ENCODE measurements at regions not wholly inside any gene's neighbourhood (a gene's known extent, or its start where the extent isn't known, plus 50 kb on each side); places are given as distances from the start of the nearest gene placed in this dataset.

DNA sequence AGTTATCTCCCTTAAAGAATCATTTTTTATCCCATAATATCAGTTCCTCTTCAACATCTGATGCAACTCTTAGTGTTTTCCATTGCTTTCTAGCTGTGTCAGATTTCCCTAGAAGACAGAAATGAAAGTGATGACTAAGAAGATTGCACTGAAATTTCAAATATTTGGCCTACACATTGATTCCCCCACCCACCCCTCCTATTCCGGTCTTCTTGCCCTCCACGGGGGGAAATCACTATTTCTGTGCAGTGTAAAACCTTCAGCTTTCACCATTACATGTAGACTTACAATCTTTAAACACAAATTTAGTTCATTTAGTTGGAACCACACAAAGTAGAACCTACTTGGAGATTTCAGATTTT lies 63.7 kb upstream of the IL6 start:
- Histone ChIP-seq H3K36me3 (ENCODE audit: control insufficient read depth in 1 of 2, insufficient read depth in 2 of 2, low read length in 2 of 2) (no peaks in the 10 kb centered on the region), H4K20me1 (ENCODE audit: insufficient read depth) (no peaks in the 10 kb centered on the region), H3K4me3 (replicated peaks in 1 of 2; ENCODE audit: low read depth in 1 of 2, low read length in 2 of 2) (no peak overlapping the region), H3K79me2 (ENCODE audit: insufficient read depth, low read length) (no peaks in the 10 kb centered on the region), H3K9me2 (ENCODE audit: insufficient read depth) (no peaks in the 10 kb centered on the region), H3K4me2 (ENCODE audit: low read length) (no peak overlapping the region), H3K27me3 (ENCODE audit: insufficient read depth, low read length) (no peaks in the 10 kb centered on the region), H3K9ac (ENCODE audit: low read length) (no peak overlapping the region), H3K9me3 (ENCODE audit: control insufficient read depth in 1 of 2, insufficient read depth in 1 of 2, low read depth in 1 of 2, low read length in 2 of 2) (no peaks in the 10 kb centered on the region), H2AFZ (ENCODE audit: low read depth, low read length, poor library complexity, severe bottlenecking) (no peak overlapping the region), H3K4me1 (ENCODE audit: control insufficient read depth in 1 of 2, insufficient read depth in 2 of 2, low read length in 2 of 2) (peaks cover 0 to 18% of the 10 kb centered on the region in 2 experiments; a peak in 3 of 4 replicates), H3K27ac (ENCODE audit: low read depth, low read length) (no peak overlapping the region)
- ChIA-PET CTCF (interaction anchor here (0.6 kb wide), 1 partner anchor 101 kb away, joined by 3 read pairs; no protein-coding TSS in a partner anchor), RAD21 (ENCODE audit: low non-redundant PET in 1 of 2, low total read pairs in 2 of 2, uncharacterized antibody in 2 of 2, unreplicated experiment in 2 of 2) (no interaction called here), POLR2A (no interaction called here)
- intact Hi-C loops (cut with micrococcal nuclease), result no loop called here
- TF ChIP-seq TCF7L2 (IDR thresholded peaks at IDR 0.05; ENCODE audit: borderline replicate concordance, extremely low read depth, insufficient read depth, insufficient read length) (no peak), SIN3A (IDR thresholded peaks at IDR 0.05; ENCODE audit: low read depth) (no peak), CEBPB (IDR thresholded peaks at IDR 0.05; ENCODE audit: low read depth) (0 out of 2 replicates have a peak, but pooled peaks have one; percentile 23)
- no peak for ATAC-seq
- BruUV-seq (replicated peaks), result no TSS peak
- DNase-seq (ENCODE audit: low read depth, low spot score), result no peak

DNA sequence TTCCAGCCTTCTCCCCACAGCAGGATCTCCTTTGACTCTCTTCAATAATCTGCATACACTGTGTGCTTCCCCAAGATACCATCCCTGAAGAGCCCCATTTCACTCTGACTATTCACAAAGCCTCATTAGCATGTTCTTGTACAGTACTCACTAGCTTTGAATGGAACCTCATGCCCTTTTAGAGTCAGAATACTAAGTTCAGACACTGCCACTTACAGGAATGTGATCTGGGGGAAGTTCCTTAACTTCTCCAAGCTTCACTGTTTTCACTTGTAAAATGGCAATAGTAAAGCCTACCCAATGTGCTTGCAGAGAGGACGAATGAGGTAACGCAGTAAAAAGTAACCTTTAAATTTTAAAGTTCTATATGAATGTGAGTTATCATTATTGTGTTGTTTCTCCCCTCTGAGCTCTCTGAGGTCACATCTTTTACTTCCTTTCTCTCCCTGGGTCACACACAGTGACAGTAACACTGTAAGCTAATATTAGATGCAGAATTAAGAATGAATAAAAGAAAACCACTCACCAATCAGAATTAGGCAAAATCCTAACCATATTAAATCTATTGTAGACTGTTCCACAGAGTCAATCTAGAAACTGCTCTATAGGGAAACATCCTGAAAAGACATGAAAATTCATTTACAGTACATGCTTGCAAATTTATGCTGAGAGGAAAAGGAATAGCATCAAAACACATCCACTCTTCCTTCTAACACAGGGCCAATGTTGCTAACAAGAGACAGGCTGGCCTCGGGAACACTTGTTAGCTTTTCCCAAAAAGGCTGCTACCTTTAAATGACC lies 64.2 kb upstream of the IL6 start:
- Histone ChIP-seq H3K27me3 (ENCODE audit: insufficient read depth, low read length) (no peaks in the 10 kb centered on the region), H3K9ac (ENCODE audit: low read length) (no peak overlapping the region), H3K36me3 (ENCODE audit: control insufficient read depth in 1 of 2, insufficient read depth in 2 of 2, low read length in 2 of 2) (no peaks in the 10 kb centered on the region), H2AFZ (ENCODE audit: low read depth, low read length, poor library complexity, severe bottlenecking) (no peak overlapping the region), H3K4me3 (replicated peaks in 1 of 2; ENCODE audit: low read depth in 1 of 2, low read length in 2 of 2) (no peak overlapping the region), H3K4me1 (ENCODE audit: control insufficient read depth in 1 of 2, insufficient read depth in 2 of 2, low read length in 2 of 2) (peaks cover 0 to 12% of the 10 kb centered on the region in 2 experiments; a peak in 2 of 4 replicates), H3K27ac (ENCODE audit: low read depth, low read length) (no peak overlapping the region), H3K9me3 (ENCODE audit: control insufficient read depth in 1 of 2, insufficient read depth in 1 of 2, low read depth in 1 of 2, low read length in 2 of 2) (no peaks in the 10 kb centered on the region), H3K9me2 (ENCODE audit: insufficient read depth) (no peaks in the 10 kb centered on the region), H3K79me2 (ENCODE audit: insufficient read depth, low read length) (no peaks in the 10 kb centered on the region), H3K4me2 (ENCODE audit: low read length) (no peak overlapping the region), H4K20me1 (ENCODE audit: insufficient read depth) (no peaks in the 10 kb centered on the region)
- POLR2A ChIA-PET, result no interaction called here
- no peak for DNase-seq (ENCODE audit: low read depth, low spot score)
- intact Hi-C loops (cut with micrococcal nuclease), result no loop called here
- ATAC-seq, result no peak
- no TSS peak for BruUV-seq (replicated peaks)
- RAD21 ChIA-PET (ENCODE audit: low non-redundant PET in 1 of 2, low total read pairs in 2 of 2, uncharacterized antibody in 2 of 2, unreplicated experiment in 2 of 2), result no interaction called here
- CTCF ChIA-PET, result no interaction called here
- TF ChIP-seq, protein P1, sequence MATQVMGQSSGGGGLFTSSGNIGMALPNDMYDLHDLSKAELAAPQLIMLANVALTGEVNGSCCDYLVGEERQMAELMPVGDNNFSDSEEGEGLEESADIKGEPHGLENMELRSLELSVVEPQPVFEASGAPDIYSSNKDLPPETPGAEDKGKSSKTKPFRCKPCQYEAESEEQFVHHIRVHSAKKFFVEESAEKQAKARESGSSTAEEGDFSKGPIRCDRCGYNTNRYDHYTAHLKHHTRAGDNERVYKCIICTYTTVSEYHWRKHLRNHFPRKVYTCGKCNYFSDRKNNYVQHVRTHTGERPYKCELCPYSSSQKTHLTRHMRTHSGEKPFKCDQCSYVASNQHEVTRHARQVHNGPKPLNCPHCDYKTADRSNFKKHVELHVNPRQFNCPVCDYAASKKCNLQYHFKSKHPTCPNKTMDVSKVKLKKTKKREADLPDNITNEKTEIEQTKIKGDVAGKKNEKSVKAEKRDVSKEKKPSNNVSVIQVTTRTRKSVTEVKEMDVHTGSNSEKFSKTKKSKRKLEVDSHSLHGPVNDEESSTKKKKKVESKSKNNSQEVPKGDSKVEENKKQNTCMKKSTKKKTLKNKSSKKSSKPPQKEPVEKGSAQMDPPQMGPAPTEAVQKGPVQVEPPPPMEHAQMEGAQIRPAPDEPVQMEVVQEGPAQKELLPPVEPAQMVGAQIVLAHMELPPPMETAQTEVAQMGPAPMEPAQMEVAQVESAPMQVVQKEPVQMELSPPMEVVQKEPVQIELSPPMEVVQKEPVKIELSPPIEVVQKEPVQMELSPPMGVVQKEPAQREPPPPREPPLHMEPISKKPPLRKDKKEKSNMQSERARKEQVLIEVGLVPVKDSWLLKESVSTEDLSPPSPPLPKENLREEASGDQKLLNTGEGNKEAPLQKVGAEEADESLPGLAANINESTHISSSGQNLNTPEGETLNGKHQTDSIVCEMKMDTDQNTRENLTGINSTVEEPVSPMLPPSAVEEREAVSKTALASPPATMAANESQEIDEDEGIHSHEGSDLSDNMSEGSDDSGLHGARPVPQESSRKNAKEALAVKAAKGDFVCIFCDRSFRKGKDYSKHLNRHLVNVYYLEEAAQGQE (IDR thresholded peaks at IDR 0.05; ENCODE audit: low read depth), result no peak
- TF ChIP-seq EGR1 (IDR thresholded peaks at IDR 0.05; ENCODE audit: low read depth), result no peak
- no peak for TF ChIP-seq EZH2phosphoT487 (IDR thresholded peaks at IDR 0.05; ENCODE audit: borderline replicate concordance)
- no peak for TF ChIP-seq RAD21 (IDR thresholded peaks at IDR 0.05; ENCODE audit: low read depth)
- TF ChIP-seq ZNF274 (IDR thresholded peaks at IDR 0.05; ENCODE audit: low read depth, low read length), result no peak
- TF ChIP-seq, protein P2, sequence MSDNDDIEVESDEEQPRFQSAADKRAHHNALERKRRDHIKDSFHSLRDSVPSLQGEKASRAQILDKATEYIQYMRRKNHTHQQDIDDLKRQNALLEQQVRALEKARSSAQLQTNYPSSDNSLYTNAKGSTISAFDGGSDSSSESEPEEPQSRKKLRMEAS (IDR thresholded peaks at IDR 0.05), result no peak
- no peak for TF ChIP-seq TCF7L2 (IDR thresholded peaks at IDR 0.05; ENCODE audit: borderline replicate concordance, extremely low read depth, insufficient read depth, insufficient read length)
- TF ChIP-seq CBX3 (IDR thresholded peaks at IDR 0.05; ENCODE audit: low read depth), result no peak
- TF ChIP-seq SRF (IDR thresholded peaks at IDR 0.05; ENCODE audit: low read depth), result no peak
- no peak for TF ChIP-seq YY1 (IDR thresholded peaks at IDR 0.05; ENCODE audit: extremely low read depth, insufficient replicate concordance, low read depth, low read length)
- TF ChIP-seq, protein P3, sequence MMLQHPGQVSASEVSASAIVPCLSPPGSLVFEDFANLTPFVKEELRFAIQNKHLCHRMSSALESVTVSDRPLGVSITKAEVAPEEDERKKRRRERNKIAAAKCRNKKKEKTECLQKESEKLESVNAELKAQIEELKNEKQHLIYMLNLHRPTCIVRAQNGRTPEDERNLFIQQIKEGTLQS (IDR thresholded peaks at IDR 0.05), result no peak
- TF ChIP-seq ZFX (IDR thresholded peaks at IDR 0.05), result no peak
- no peak for TF ChIP-seq SIN3A (IDR thresholded peaks at IDR 0.05; ENCODE audit: low read depth)
- no peak for TF ChIP-seq FOSL1 (IDR thresholded peaks at IDR 0.05; ENCODE audit: low read depth)
- no peak for TF ChIP-seq JUND (IDR thresholded peaks at IDR 0.05)

Data from HCT116 (cell line).